WTC11 (cell line): ENCODE measurements at regions not wholly inside any gene's neighbourhood (a gene's known extent, or its start where the extent isn't known, plus 50 kb on each side); places are given as distances from the start of the nearest gene placed in this dataset.

Experiments
- CREB1 ChIP-seq: sonication (generic); formaldehyde crosslinking; IDR thresholded peaks from 2 replicates; pipeline ENCODE4 v1.8.0; 2023; ENCODE audit warnings: mild to moderate bottlenecking, missing genetic modification reagents
- E2F5 ChIP-seq: sonication (generic); formaldehyde crosslinking; IDR thresholded peaks from 2 replicates; pipeline ENCODE4 v1.8.1; 2022; ENCODE audit warnings: mild to moderate bottlenecking, moderate library complexity, missing genetic modification reagents
- FOXJ3 ChIP-seq: sonication (generic); formaldehyde crosslinking; IDR thresholded peaks from 2 replicates; pipeline ENCODE4 v1.9.0; 2021; ENCODE audit warnings: missing genetic modification reagents, mild to moderate bottlenecking, borderline replicate concordance
- NR2C2 ChIP-seq: sonication (generic); formaldehyde crosslinking; IDR thresholded peaks from 2 replicates; pipeline ENCODE4 v1.8.0; 2022; ENCODE audit warnings: mild to moderate bottlenecking, missing genetic modification reagents
- TEAD4 ChIP-seq: sonication (generic); formaldehyde crosslinking; IDR thresholded peaks from 2 replicates; pipeline ENCODE4 v1.8.0; 2022; ENCODE audit warnings: mild to moderate bottlenecking, missing genetic modification reagents
- USF2 ChIP-seq: sonication (generic); formaldehyde crosslinking; IDR thresholded peaks from 2 replicates; pipeline ENCODE4 v1.8.1; 2023; ENCODE audit warnings: mild to moderate bottlenecking, missing genetic modification reagents, moderate library complexity
- ZNF263 ChIP-seq: sonication (generic); formaldehyde crosslinking; IDR thresholded peaks from 2 replicates; pipeline ENCODE4 v1.8.1; 2022; ENCODE audit warnings: low read depth, mild to moderate bottlenecking, moderate library complexity, missing genetic modification reagents
- ZNF281 ChIP-seq: sonication (generic); formaldehyde crosslinking; IDR thresholded peaks from 2 replicates; pipeline ENCODE4 v1.8.0; 2023; ENCODE audit warnings: mild to moderate bottlenecking, missing genetic modification reagents
- TF ChIP-seq, protein P1 (sequence below): sonication (generic); formaldehyde crosslinking; IDR thresholded peaks from 2 replicates; pipeline ENCODE4 v1.8.1; 2022; ENCODE audit warnings: low read depth, missing genetic modification reagents, borderline replicate concordance
- TF ChIP-seq, protein P2 (sequence below): sonication (generic); formaldehyde crosslinking; IDR thresholded peaks from 2 replicates; pipeline ENCODE4 v1.8.1; 2023; ENCODE audit warnings: mild to moderate bottlenecking, moderate library complexity, missing genetic modification reagents
- TF ChIP-seq, protein P3 (sequence below): fragments of 200-600 bp; IDR thresholded peaks from 2 replicates; pipeline ENCODE4 v1.8.0; 2022; ENCODE audit warnings: antibody characterized with exemption
- TF ChIP-seq, protein P4 (sequence below): sonication (generic); formaldehyde crosslinking; IDR thresholded peaks from 2 replicates; pipeline ENCODE4 v1.8.0; 2022; ENCODE audit warnings: mild to moderate bottlenecking, missing genetic modification reagents

- TF ChIP-seq E2F5 (CRISPR knock-in tag) (no peak), NR2C2 (CRISPR knock-in tag) (no peak), USF2 (CRISPR knock-in tag) (no peak), FOXJ3 (no peak), TEAD4 (no peak), ZNF281 (CRISPR knock-in tag) (no peak), ZNF263 (CRISPR knock-in tag) (no peak), CREB1 (no peak)
- TF ChIP-seq, protein P1, sequence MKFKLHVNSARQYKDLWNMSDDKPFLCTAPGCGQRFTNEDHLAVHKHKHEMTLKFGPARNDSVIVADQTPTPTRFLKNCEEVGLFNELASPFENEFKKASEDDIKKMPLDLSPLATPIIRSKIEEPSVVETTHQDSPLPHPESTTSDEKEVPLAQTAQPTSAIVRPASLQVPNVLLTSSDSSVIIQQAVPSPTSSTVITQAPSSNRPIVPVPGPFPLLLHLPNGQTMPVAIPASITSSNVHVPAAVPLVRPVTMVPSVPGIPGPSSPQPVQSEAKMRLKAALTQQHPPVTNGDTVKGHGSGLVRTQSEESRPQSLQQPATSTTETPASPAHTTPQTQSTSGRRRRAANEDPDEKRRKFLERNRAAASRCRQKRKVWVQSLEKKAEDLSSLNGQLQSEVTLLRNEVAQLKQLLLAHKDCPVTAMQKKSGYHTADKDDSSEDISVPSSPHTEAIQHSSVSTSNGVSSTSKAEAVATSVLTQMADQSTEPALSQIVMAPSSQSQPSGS (CRISPR knock-in tag): no peak
- TF ChIP-seq, protein P2, sequence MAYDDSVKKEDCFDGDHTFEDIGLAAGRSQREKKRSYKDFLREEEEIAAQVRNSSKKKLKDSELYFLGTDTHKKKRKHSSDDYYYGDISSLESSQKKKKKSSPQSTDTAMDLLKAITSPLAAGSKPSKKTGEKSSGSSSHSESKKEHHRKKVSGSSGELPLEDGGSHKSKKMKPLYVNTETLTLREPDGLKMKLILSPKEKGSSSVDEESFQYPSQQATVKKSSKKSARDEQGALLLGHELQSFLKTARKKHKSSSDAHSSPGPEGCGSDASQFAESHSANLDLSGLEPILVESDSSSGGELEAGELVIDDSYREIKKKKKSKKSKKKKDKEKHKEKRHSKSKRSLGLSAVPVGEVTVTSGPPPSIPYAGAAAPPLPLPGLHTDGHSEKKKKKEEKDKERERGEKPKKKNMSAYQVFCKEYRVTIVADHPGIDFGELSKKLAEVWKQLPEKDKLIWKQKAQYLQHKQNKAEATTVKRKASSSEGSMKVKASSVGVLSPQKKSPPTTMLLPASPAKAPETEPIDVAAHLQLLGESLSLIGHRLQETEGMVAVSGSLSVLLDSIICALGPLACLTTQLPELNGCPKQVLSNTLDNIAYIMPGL (CRISPR knock-in tag): no peak
- TF ChIP-seq, protein P3, sequence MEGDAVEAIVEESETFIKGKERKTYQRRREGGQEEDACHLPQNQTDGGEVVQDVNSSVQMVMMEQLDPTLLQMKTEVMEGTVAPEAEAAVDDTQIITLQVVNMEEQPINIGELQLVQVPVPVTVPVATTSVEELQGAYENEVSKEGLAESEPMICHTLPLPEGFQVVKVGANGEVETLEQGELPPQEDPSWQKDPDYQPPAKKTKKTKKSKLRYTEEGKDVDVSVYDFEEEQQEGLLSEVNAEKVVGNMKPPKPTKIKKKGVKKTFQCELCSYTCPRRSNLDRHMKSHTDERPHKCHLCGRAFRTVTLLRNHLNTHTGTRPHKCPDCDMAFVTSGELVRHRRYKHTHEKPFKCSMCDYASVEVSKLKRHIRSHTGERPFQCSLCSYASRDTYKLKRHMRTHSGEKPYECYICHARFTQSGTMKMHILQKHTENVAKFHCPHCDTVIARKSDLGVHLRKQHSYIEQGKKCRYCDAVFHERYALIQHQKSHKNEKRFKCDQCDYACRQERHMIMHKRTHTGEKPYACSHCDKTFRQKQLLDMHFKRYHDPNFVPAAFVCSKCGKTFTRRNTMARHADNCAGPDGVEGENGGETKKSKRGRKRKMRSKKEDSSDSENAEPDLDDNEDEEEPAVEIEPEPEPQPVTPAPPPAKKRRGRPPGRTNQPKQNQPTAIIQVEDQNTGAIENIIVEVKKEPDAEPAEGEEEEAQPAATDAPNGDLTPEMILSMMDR: no peak
- TF ChIP-seq, protein P4, sequence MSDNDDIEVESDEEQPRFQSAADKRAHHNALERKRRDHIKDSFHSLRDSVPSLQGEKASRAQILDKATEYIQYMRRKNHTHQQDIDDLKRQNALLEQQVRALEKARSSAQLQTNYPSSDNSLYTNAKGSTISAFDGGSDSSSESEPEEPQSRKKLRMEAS (CRISPR knock-in tag): no peak
These were observed 54.6 kb upstream of the IGLL5 start for GRCh38 chr22:22833059-22833458.
